ENCODE measurements at regions not wholly inside any gene's neighbourhood (a gene's known extent, or its start where the extent isn't known, plus 50 kb on each side); places are given as distances from the start of the nearest gene placed in this dataset.

DNA sequence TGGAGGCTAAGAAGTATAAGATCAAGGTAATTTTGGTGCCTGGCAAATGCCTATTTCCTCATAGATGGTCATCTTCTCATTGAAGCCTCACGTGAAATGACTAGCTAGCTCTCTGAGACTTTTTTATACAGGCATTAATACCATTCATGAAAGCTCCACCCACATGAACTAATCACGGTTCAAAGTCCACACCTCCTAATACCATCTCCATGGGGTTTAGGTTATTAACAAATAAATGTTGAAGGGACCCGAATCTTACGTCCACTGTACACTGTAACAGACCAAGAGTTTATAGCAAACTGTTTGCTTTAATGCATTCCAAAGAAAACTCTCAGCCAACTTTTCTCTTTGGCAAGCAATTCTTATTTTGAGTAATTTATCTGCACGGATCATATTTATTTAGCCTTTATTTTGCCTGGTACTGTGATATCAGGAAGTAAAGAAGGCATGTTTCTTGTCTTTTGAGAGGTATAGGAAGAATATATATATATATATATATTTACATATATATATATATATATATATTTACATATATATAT, 296.1 kb upstream of the LRRC7 start:
- Histone ChIP-seq H3K9me3 (no peaks in the 10 kb centered on the region), H3K36me3 (replicated peaks in 1 of 2; ENCODE audit: control insufficient read depth in 1 of 2, insufficient read depth in 2 of 2, low read length in 1 of 2) (no peaks in the 10 kb centered on the region)

DNA sequence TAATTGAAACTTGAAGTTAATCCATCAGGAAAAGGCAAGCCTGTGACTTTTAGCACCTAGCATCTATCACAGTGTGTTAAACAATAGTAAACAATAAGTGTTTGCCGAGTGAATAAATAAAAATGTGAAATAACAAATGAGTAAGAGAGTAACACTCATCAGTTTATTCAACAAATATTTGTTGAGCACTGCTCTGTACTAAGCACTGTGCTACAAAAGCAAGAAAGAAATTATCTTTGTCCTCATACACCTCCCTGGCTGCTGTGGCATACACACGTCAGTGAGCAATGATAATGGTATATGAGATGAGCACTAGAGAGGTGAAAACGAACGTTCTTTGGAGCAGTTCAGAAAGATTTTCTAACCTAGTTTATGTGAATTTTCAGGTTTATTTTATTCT, 295.0 kb upstream of the LRRC7 start:
- Histone ChIP-seq H3K4me2 (no peak overlapping the region), H3K9ac (no peak overlapping the region), H3K9me3 (no peaks in the 10 kb centered on the region), H3K4me1 (ENCODE audit: control insufficient read depth in 1 of 2, insufficient read depth in 2 of 2, low read depth in 1 of 2, low read length in 1 of 2) (no peaks in the 10 kb centered on the region), H3K9me2 (no peaks in the 10 kb centered on the region), H3K27me3 (ENCODE audit: insufficient read depth) (no peaks in the 10 kb centered on the region), H3F3A (replicated peaks; ENCODE audit: insufficient read depth) (no peaks in the 10 kb centered on the region), H4K20me1 (ENCODE audit: insufficient read depth) (no peaks in the 10 kb centered on the region), H2AFZ (ENCODE audit: low read depth) (no peak overlapping the region), H3K27ac (ENCODE audit: low read depth in 2 of 2, low read length in 1 of 2) (no peak overlapping the region), H3K4me3 (ENCODE audit: low read depth in 2 of 2, low read length in 1 of 2) (no peak overlapping the region), H3K36me3 (replicated peaks in 1 of 2; ENCODE audit: control insufficient read depth in 1 of 2, insufficient read depth in 2 of 2, low read length in 1 of 2) (no peaks in the 10 kb centered on the region), H3K79me2 (ENCODE audit: insufficient read depth) (no peaks in the 10 kb centered on the region)
- 46% methylated on average over 4 of the region's 4 CpGs for WGBS (ENCODE audit: low lambda C conversion rate)
- CTCF ChIA-PET = no interaction called here
- no peak for DNase-seq
- POLR2A ChIA-PET = no interaction called here
- TF ChIP-seq MEF2A (IDR thresholded peaks at IDR 0.05; ENCODE audit: borderline replicate concordance, low read depth) = no peak
- no peak for TF ChIP-seq MXI1 (IDR thresholded peaks at IDR 0.05; ENCODE audit: low read depth, low read length)
- TF ChIP-seq, protein P1, sequence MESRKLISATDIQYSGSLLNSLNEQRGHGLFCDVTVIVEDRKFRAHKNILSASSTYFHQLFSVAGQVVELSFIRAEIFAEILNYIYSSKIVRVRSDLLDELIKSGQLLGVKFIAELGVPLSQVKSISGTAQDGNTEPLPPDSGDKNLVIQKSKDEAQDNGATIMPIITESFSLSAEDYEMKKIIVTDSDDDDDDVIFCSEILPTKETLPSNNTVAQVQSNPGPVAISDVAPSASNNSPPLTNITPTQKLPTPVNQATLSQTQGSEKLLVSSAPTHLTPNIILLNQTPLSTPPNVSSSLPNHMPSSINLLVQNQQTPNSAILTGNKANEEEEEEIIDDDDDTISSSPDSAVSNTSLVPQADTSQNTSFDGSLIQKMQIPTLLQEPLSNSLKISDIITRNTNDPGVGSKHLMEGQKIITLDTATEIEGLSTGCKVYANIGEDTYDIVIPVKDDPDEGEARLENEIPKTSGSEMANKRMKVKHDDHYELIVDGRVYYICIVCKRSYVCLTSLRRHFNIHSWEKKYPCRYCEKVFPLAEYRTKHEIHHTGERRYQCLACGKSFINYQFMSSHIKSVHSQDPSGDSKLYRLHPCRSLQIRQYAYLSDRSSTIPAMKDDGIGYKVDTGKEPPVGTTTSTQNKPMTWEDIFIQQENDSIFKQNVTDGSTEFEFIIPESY (IDR thresholded peaks at IDR 0.05; ENCODE audit: borderline replicate concordance, low read depth) = no peak
- TF ChIP-seq RFX5 (IDR thresholded peaks at IDR 0.05; ENCODE audit: low read length) = no peak
- TF ChIP-seq RCOR1 (IDR thresholded peaks at IDR 0.05; ENCODE audit: low read length) = no peak
- TF ChIP-seq, protein P2, sequence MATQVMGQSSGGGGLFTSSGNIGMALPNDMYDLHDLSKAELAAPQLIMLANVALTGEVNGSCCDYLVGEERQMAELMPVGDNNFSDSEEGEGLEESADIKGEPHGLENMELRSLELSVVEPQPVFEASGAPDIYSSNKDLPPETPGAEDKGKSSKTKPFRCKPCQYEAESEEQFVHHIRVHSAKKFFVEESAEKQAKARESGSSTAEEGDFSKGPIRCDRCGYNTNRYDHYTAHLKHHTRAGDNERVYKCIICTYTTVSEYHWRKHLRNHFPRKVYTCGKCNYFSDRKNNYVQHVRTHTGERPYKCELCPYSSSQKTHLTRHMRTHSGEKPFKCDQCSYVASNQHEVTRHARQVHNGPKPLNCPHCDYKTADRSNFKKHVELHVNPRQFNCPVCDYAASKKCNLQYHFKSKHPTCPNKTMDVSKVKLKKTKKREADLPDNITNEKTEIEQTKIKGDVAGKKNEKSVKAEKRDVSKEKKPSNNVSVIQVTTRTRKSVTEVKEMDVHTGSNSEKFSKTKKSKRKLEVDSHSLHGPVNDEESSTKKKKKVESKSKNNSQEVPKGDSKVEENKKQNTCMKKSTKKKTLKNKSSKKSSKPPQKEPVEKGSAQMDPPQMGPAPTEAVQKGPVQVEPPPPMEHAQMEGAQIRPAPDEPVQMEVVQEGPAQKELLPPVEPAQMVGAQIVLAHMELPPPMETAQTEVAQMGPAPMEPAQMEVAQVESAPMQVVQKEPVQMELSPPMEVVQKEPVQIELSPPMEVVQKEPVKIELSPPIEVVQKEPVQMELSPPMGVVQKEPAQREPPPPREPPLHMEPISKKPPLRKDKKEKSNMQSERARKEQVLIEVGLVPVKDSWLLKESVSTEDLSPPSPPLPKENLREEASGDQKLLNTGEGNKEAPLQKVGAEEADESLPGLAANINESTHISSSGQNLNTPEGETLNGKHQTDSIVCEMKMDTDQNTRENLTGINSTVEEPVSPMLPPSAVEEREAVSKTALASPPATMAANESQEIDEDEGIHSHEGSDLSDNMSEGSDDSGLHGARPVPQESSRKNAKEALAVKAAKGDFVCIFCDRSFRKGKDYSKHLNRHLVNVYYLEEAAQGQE (IDR thresholded peaks at IDR 0.05; ENCODE audit: low read depth, low read length) = no peak
- TF ChIP-seq, protein P3, sequence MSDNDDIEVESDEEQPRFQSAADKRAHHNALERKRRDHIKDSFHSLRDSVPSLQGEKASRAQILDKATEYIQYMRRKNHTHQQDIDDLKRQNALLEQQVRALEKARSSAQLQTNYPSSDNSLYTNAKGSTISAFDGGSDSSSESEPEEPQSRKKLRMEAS (IDR thresholded peaks at IDR 0.05; ENCODE audit: low read depth) = no peak

More for the DNA sequence above, 296.1 kb upstream of the LRRC7 start:
- Histone ChIP-seq H2AFZ (ENCODE audit: low read depth) (no peak overlapping the region), H3K9ac (no peak overlapping the region), H3K4me2 (no peak overlapping the region), H3K9me2 (no peaks in the 10 kb centered on the region), H4K20me1 (ENCODE audit: insufficient read depth) (no peaks in the 10 kb centered on the region), H3K4me1 (ENCODE audit: control insufficient read depth in 1 of 2, insufficient read depth in 2 of 2, low read depth in 1 of 2, low read length in 1 of 2) (no peaks in the 10 kb centered on the region), H3K79me2 (ENCODE audit: insufficient read depth) (no peaks in the 10 kb centered on the region), H3K27me3 (ENCODE audit: insufficient read depth) (no peaks in the 10 kb centered on the region), H3F3A (replicated peaks; ENCODE audit: insufficient read depth) (no peaks in the 10 kb centered on the region), H3K27ac (ENCODE audit: low read depth in 2 of 2, low read length in 1 of 2) (no peak overlapping the region), H3K4me3 (ENCODE audit: low read depth in 2 of 2, low read length in 1 of 2) (no peak overlapping the region)
- CTCF ChIA-PET = no interaction called here
- 48% methylated on average over 5 of the region's 5 CpGs for WGBS (ENCODE audit: low lambda C conversion rate)
- TF ChIP-seq, protein P3 (IDR thresholded peaks at IDR 0.05; ENCODE audit: low read depth) = no peak
- no peak for TF ChIP-seq RAD21 (IDR thresholded peaks at IDR 0.05; ENCODE audit: low read length)
- TF ChIP-seq, protein P2 (IDR thresholded peaks at IDR 0.05; ENCODE audit: low read depth, low read length) = no peak
- no peak for TF ChIP-seq JUND (IDR thresholded peaks at IDR 0.05)
- TF ChIP-seq POLR2AphosphoS5 (IDR thresholded peaks at IDR 0.05; ENCODE audit: low read depth, low read length) = no peak
- TF ChIP-seq YY1 (IDR thresholded peaks at IDR 0.05; ENCODE audit: low read depth) = no peak
- TF ChIP-seq NFIC (IDR thresholded peaks at IDR 0.05; ENCODE audit: borderline replicate concordance) = no peak
- POLR2A ChIA-PET = no interaction called here
- DNase-seq = no peak

All from SK-N-SH (cell line).